ENCODE measurements at regions not wholly inside any gene's neighbourhood (a gene's known extent, or its start where the extent isn't known, plus 50 kb on each side); places are given as distances from the start of the nearest gene placed in this dataset.

DNA sequence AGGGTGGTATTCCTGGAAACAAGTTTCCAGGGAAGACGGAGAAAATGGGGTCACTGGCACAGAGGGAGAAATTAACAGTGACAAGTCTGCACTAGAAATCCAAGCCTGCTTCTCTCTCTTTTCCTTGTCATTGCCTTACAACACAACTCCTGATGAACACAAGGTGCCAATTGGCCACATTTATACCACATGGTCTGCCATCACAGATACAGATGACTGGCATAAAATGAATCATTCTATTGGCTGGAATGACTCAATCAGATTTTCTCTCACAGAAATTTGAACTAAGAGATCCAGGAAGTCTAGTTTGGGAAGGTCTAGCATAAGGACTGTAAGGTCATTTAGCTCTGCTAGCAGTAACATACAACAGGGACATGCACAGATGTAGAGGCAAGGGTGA, 190.3 kb downstream of the LINC00237 start:
- intact Hi-C loops (cut with DNase I; ENCODE audit: low total_unique reads), result no loop called here
- no peaks in the 10 kb centered on the region for H3K9me3 ChIP-seq
- H3K27ac ChIP-seq, result no peak overlapping the region
- TF ChIP-seq POLR2A (IDR thresholded peaks at IDR 0.05), result no peak
- TF ChIP-seq, protein P1, sequence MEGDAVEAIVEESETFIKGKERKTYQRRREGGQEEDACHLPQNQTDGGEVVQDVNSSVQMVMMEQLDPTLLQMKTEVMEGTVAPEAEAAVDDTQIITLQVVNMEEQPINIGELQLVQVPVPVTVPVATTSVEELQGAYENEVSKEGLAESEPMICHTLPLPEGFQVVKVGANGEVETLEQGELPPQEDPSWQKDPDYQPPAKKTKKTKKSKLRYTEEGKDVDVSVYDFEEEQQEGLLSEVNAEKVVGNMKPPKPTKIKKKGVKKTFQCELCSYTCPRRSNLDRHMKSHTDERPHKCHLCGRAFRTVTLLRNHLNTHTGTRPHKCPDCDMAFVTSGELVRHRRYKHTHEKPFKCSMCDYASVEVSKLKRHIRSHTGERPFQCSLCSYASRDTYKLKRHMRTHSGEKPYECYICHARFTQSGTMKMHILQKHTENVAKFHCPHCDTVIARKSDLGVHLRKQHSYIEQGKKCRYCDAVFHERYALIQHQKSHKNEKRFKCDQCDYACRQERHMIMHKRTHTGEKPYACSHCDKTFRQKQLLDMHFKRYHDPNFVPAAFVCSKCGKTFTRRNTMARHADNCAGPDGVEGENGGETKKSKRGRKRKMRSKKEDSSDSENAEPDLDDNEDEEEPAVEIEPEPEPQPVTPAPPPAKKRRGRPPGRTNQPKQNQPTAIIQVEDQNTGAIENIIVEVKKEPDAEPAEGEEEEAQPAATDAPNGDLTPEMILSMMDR (IDR thresholded peaks at IDR 0.05 in 4 of 5, conservative IDR thresholded peaks at IDR 0.05 in 1 of 5), result no peak
- H3K4me3 ChIP-seq, result no peak overlapping the region
- in situ Hi-C loops (cut with MboI; ENCODE audit: low sequenced_read_pairs in 4 of 4), result no loop called here
- ATAC-seq (no peak), DNase-seq (no peak)
- H3K36me3 ChIP-seq, result no peaks in the 10 kb centered on the region
- no peaks in the 10 kb centered on the region for H3K4me1 ChIP-seq
- H3K27me3 ChIP-seq, result no peaks in the 10 kb centered on the region

DNA sequence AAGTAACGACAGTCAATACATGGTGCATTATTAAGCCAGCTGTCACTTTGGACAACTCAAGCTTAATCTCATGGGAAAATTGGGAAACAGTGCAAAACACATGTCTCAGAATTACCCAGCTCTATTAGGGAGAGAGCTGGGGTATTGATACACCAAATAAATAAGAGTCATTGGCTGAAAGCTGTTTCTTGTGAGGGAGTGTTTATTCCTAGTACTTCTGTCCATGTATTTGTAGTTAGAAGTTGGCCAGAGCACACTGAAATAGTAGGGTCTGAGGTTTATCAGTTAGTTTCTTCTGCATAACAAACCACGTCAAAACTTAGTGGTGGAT, 192.0 kb upstream of the RALGAPA2 start:
- no peak for ATAC-seq
- intact Hi-C loops (cut with DNase I; ENCODE audit: low total_unique reads) (no loop called here), in situ Hi-C loops (cut with MboI; ENCODE audit: low sequenced_read_pairs in 4 of 4) (no loop called here)
- H3K36me3 ChIP-seq, result no peaks in the 10 kb centered on the region
- no peak for DNase-seq
- H3K27me3 ChIP-seq, result no peaks in the 10 kb centered on the region
- H3K9me3 ChIP-seq, result no peaks in the 10 kb centered on the region
- H3K27ac ChIP-seq, result no peak overlapping the region
- no peak overlapping the region for H3K4me3 ChIP-seq
- no peaks in the 10 kb centered on the region for H3K4me1 ChIP-seq
- TF ChIP-seq, protein P1 (IDR thresholded peaks at IDR 0.05 in 4 of 5, conservative IDR thresholded peaks at IDR 0.05 in 1 of 5), result no peak

DNA sequence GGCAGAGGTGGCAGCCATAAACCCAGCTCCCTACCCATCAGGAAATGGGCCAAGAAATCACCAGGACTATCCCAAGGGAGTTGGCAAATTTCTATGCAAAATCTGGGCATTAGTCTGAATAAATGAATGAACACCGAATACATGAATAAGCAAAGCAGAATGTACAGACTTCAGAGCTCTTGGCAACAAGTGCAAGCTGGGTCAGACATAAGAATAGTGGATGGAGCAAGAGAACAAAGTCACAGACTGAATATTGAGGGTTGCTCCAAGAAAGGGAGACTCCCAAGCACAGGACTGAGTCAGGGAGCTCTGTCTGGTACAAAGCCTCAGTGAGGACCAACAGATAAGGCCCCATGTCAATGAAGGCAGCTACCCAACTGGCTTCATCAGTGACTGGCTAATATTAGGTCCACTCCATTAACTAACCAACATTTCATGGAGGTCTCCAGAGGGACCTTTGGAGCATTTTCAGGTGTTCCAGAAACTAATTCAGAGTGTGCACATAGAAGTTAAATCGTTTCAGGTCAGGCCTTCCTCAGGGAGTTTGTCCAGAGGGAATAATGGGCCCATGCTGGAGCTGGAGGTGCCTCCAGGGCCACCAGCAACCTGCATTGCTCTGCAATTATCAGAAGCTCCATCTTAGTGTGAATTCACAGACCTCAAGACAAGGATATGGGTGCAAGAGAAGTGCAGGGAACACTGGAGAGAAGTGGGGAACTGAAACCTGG, 191.5 kb upstream of the RALGAPA2 start:
- no peak for ATAC-seq
- in situ Hi-C loops (cut with MboI; ENCODE audit: low sequenced_read_pairs in 4 of 4) (no loop called here), intact Hi-C loops (cut with DNase I; ENCODE audit: low total_unique reads) (no loop called here)
- Histone ChIP-seq H3K27ac (no peak overlapping the region), H3K36me3 (no peaks in the 10 kb centered on the region), H3K27me3 (no peaks in the 10 kb centered on the region), H3K4me3 (no peak overlapping the region), H3K4me1 (no peaks in the 10 kb centered on the region), H3K9me3 (no peaks in the 10 kb centered on the region)
- DNase-seq, result no peak
- no peak for TF ChIP-seq POLR2A (IDR thresholded peaks at IDR 0.05)
- TF ChIP-seq, protein P1 (IDR thresholded peaks at IDR 0.05 in 4 of 5, conservative IDR thresholded peaks at IDR 0.05 in 1 of 5), result no peak

DNA sequence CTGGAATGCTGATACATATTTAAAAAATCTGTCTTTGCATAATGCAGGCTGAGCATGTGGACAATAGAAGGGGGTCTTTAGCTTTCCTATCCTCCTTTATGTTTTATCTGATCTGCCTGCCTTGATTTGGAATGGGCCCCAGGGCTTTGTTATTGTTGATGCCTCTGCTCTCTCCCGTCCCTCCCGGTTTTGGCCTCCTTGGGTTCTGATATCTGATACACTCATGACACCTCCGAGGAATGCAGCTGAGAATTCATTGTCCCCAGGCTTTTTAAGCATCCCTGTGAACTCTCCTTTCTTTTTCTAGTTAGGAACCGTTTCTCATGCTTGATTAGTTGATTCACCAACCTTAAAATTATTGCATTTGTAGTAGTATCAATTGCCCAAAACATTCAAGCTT, 185.5 kb upstream of the RALGAPA2 start:
- Histone ChIP-seq H3K4me3 (no peak overlapping the region), H3K27ac (no peak overlapping the region), H3K9me3 (no peaks in the 10 kb centered on the region), H3K27me3 (no peaks in the 10 kb centered on the region), H3K36me3 (no peaks in the 10 kb centered on the region), H3K4me1 (no peaks in the 10 kb centered on the region)
- intact Hi-C loops (cut with DNase I; ENCODE audit: low total_unique reads) (no loop called here), in situ Hi-C loops (cut with MboI; ENCODE audit: low sequenced_read_pairs in 4 of 4) (no loop called here)
- no peak for ATAC-seq
- DNase-seq, result no peak
- TF ChIP-seq POLR2A (IDR thresholded peaks at IDR 0.05), result no peak

DNA sequence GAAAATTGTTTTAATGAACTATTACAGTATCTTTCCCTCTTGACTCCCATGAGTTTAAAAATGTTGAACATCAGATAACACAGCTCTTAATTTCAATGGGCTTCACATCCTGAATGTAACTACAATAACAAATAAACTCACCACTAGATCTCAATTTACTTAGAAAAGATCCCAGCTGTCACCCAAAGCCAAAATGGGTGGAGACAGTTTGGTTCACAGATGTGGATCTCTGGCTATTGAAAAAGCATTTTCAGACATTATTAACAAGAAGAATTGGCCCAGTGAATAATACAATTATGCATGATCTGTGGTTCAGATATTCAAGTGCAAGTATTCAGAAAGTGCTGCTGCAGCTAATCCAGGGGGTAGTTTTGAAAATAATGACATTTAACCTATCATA, 184.7 kb upstream of the RALGAPA2 start:
- H3K36me3 ChIP-seq, result no peaks in the 10 kb centered on the region
- no peak for TF ChIP-seq POLR2A (IDR thresholded peaks at IDR 0.05)
- TF ChIP-seq, protein P1 (IDR thresholded peaks at IDR 0.05 in 4 of 5, conservative IDR thresholded peaks at IDR 0.05 in 1 of 5), result no peak
- no peaks in the 10 kb centered on the region for H3K9me3 ChIP-seq
- DNase-seq (no peak), ATAC-seq (no peak)
- no peak overlapping the region for H3K27ac ChIP-seq
- H3K27me3 ChIP-seq, result no peaks in the 10 kb centered on the region
- in situ Hi-C loops (cut with MboI; ENCODE audit: low sequenced_read_pairs in 4 of 4) (no loop called here), intact Hi-C loops (cut with DNase I; ENCODE audit: low total_unique reads) (no loop called here)
- H3K4me1 ChIP-seq, result no peaks in the 10 kb centered on the region
- H3K4me3 ChIP-seq, result no peak overlapping the region
